GM12878 (cell line): ENCODE measurements at regions not wholly inside any gene's neighbourhood (a gene's known extent, or its start where the extent isn't known, plus 50 kb on each side); places are given as distances from the start of the nearest gene placed in this dataset.

Experiments used
- BHLHE40 ChIP-seq, 2 experiments: fragments of 450-650 bp in 1 of 2; IDR thresholded peaks; 2 replicates each; pipeline ENCODE4 v1.6.1; 2011 to 2017; ENCODE audit warnings: low read depth in 2 of 2, borderline replicate concordance in 1 of 2, improper control_type of control experiment in 1 of 2, low read length in 1 of 2, mild to moderate bottlenecking in 1 of 2
- CEBPB ChIP-seq, 2 experiments: fragments of 150-350 bp in 1 of 2; IDR thresholded peaks; 2 replicates each; pipeline ENCODE4 v1.6.1; 2012 to 2014; ENCODE audit warnings: low read depth in 2 of 2, low read length in 2 of 2, borderline replicate concordance in 1 of 2, inconsistent platforms in 1 of 2
- EP300 ChIP-seq, 2 experiments: fragments of 150-350 bp in 1 of 2; IDR thresholded peaks; 2 replicates each; pipeline ENCODE4 v1.6.1; 2011 to 2012; ENCODE audit warnings: low read depth in 2 of 2, low read length in 2 of 2, borderline replicate concordance in 1 of 2, improper control_type of control experiment in 1 of 2, inconsistent platforms in 1 of 2; ENCODE audit not compliant: control insufficient read depth in 1 of 2
- ETV6 ChIP-seq, 2 experiments: fragments of 450-650 bp in 1 of 2; IDR thresholded peaks in 1 of 2; conservative IDR thresholded peaks in 1 of 2; 2 replicates each; pipeline ENCODE4 v1.6.1; 2014; ENCODE audit warnings: antibody characterized with exemption in 1 of 2, borderline replicate concordance in 1 of 2, low read depth in 1 of 2, mild to moderate bottlenecking in 1 of 2, moderate library complexity in 1 of 2
- FOXK2 ChIP-seq: fragments of 450-650 bp; IDR thresholded peaks from 2 replicates; pipeline ENCODE4 v1.6.1; 2017; ENCODE audit warnings: mild to moderate bottlenecking, moderate library complexity
- IKZF1 ChIP-seq: fragments of 450-650 bp; conservative IDR thresholded peaks from 2 replicates; pipeline ENCODE4 v1.6.1; 2017; ENCODE audit warnings: antibody characterized with exemption, mild to moderate bottlenecking
- IRF4 ChIP-seq: IDR thresholded peaks from 2 replicates; pipeline ENCODE4 v1.6.1; 2011; ENCODE audit warnings: low read depth, low read length
- KLF5 ChIP-seq: fragments of 450-650 bp; IDR thresholded peaks from 2 replicates; pipeline ENCODE4 v1.6.1; 2014; ENCODE audit warnings: mild to moderate bottlenecking; ENCODE audit not compliant: partially characterized antibody
- MEF2A ChIP-seq: IDR thresholded peaks from 2 replicates; pipeline ENCODE4 v1.6.1; 2011; ENCODE audit warnings: low read depth, mild to moderate bottlenecking, low read length, moderate library complexity; ENCODE audit not compliant: insufficient read depth
- MLLT1 ChIP-seq: fragments of 450-650 bp; IDR thresholded peaks from 2 replicates; pipeline ENCODE4 v1.6.1; 2016; ENCODE audit warnings: mild to moderate bottlenecking
- NFIC ChIP-seq: IDR thresholded peaks from 2 replicates; pipeline ENCODE4 v1.6.1; 2012; ENCODE audit warnings: low read depth, mild to moderate bottlenecking, inconsistent platforms, low read length, moderate library complexity
- NR2C1 ChIP-seq: fragments of 450-650 bp; IDR thresholded peaks from 2 replicates; pipeline ENCODE4 v1.6.1; 2017; ENCODE audit warnings: antibody characterized with exemption, mild to moderate bottlenecking, moderate library complexity
- POU2F2 ChIP-seq: IDR thresholded peaks from 3 replicates; pipeline ENCODE4 v1.6.1; 2011; ENCODE audit warnings: low read depth, mild to moderate bottlenecking, low read length, borderline replicate concordance
- SKIL ChIP-seq: fragments of 450-650 bp; IDR thresholded peaks from 2 replicates; pipeline ENCODE4 v1.6.1; 2017; ENCODE audit warnings: mild to moderate bottlenecking, low read depth, inconsistent platforms; ENCODE audit not compliant: poor library complexity, severe bottlenecking
- TBL1XR1 ChIP-seq: IDR thresholded peaks from 2 replicates; pipeline ENCODE4 v1.6.1; 2012; ENCODE audit warnings: low read depth, low read length, improper control_type of control experiment
- ZBED1 ChIP-seq: IDR thresholded peaks from 2 replicates; pipeline ENCODE4 v1.6.1; 2016; ENCODE audit warnings: borderline replicate concordance
- TF ChIP-seq, protein P1 (sequence below): fragments of 450-650 bp; IDR thresholded peaks from 2 replicates; pipeline ENCODE4 v1.6.1; 2017; ENCODE audit warnings: low read depth, mild to moderate bottlenecking, moderate library complexity
- TF ChIP-seq, protein P2 (sequence below): fragments of 150-350 bp; IDR thresholded peaks from 2 replicates; pipeline ENCODE4 v1.6.1; 2014; ENCODE audit warnings: mild to moderate bottlenecking, low read depth, low read length

- peak in 1 of 2 experiments; percentile 15; a peak in 1 of 4 replicates for TF ChIP-seq BHLHE40 (IDR thresholded peaks at IDR 0.05; ENCODE audit: borderline replicate concordance in 1 of 2, low read depth in 2 of 2, low read length in 1 of 2)
- TF ChIP-seq POU2F2 = peak; percentile 75; the same call in 1 of the 3 replicates
- peak; percentile 97 for TF ChIP-seq IKZF1
- peak; percentile 87 to 91 for TF ChIP-seq EP300 (IDR thresholded peaks at IDR 0.05; ENCODE audit: borderline replicate concordance in 1 of 2, control insufficient read depth in 1 of 2, low read depth in 2 of 2, low read length in 2 of 2)
- no peak for TF ChIP-seq FOXK2
- TF ChIP-seq, protein P1, sequence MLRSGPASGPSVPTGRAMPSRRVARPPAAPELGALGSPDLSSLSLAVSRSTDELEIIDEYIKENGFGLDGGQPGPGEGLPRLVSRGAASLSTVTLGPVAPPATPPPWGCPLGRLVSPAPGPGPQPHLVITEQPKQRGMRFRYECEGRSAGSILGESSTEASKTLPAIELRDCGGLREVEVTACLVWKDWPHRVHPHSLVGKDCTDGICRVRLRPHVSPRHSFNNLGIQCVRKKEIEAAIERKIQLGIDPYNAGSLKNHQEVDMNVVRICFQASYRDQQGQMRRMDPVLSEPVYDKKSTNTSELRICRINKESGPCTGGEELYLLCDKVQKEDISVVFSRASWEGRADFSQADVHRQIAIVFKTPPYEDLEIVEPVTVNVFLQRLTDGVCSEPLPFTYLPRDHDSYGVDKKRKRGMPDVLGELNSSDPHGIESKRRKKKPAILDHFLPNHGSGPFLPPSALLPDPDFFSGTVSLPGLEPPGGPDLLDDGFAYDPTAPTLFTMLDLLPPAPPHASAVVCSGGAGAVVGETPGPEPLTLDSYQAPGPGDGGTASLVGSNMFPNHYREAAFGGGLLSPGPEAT = peak; percentile 96
- TF ChIP-seq CEBPB (IDR thresholded peaks at IDR 0.05; ENCODE audit: borderline replicate concordance in 1 of 2, low read depth in 2 of 2, low read length in 2 of 2) = peak in 1 of 2 experiments; percentile 64; a peak in 1 of 4 replicates
- TF ChIP-seq ZBED1 = peak; percentile 81; the same call in 1 of the 2 replicates
- peak; percentile 97 for TF ChIP-seq MEF2A
- no peak for TF ChIP-seq KLF5
- TF ChIP-seq ETV6 (conservative IDR thresholded peaks at IDR 0.05 in 1 of 2, IDR thresholded peaks at IDR 0.05 in 1 of 2; ENCODE audit: borderline replicate concordance in 1 of 2, low read depth in 1 of 2) = peak in 1 of 2 experiments; percentile 86; a peak in 2 of 4 replicates
- peak; percentile 84 for TF ChIP-seq IRF4
- TF ChIP-seq MLLT1 = peak; percentile 77
- TF ChIP-seq TBL1XR1 = peak; percentile 95
- TF ChIP-seq NR2C1 = no peak
- TF ChIP-seq, protein P2, sequence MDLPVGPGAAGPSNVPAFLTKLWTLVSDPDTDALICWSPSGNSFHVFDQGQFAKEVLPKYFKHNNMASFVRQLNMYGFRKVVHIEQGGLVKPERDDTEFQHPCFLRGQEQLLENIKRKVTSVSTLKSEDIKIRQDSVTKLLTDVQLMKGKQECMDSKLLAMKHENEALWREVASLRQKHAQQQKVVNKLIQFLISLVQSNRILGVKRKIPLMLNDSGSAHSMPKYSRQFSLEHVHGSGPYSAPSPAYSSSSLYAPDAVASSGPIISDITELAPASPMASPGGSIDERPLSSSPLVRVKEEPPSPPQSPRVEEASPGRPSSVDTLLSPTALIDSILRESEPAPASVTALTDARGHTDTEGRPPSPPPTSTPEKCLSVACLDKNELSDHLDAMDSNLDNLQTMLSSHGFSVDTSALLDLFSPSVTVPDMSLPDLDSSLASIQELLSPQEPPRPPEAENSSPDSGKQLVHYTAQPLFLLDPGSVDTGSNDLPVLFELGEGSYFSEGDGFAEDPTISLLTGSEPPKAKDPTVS = no peak
- TF ChIP-seq SKIL = peak; percentile 71
- peak; percentile 99 for TF ChIP-seq NFIC
Observed at GRCh38 chr5:87081511-87082372, 185.9 kb upstream of the RASA1 start (continued).
